Thyroid gland (tissue), 4 donors: ENCODE measurements at regions not wholly inside any gene's neighbourhood (a gene's known extent, or its start where the extent isn't known, plus 50 kb on each side); places are given as distances from the start of the nearest gene placed in this dataset.

ENCODE experiments used
- CTCF ChIP-seq, 6 experiments: fragments of 200-600 bp in 3 of 6; fragments of 450-650 bp in 3 of 6; sonication (generic) in 3 of 6; IDR thresholded peaks; one replicate each; pipeline ENCODE4 v1.5.1; 2016 to 2019; ENCODE audit warnings: antibody characterized with exemption in 6 of 6, mild to moderate bottlenecking in 2 of 6, inconsistent platforms in 1 of 6, moderate library complexity in 1 of 6
- POLR2A ChIP-seq, 2 donors: fragments of 450-650 bp; IDR thresholded peaks; one replicate each; pipeline ENCODE4 v1.6.1; 2017; ENCODE audit warnings: antibody characterized with exemption in 2 of 2, mild to moderate bottlenecking in 2 of 2, moderate library complexity in 1 of 2

- no peak for TF ChIP-seq CTCF (IDR thresholded peaks at IDR 0.05)
- TF ChIP-seq POLR2A (IDR thresholded peaks at IDR 0.05) = no peak
Observed at GRCh38 chr13:79673993-79674377, 193.0 kb downstream of the NDFIP2 start.
